ENCODE measurements at regions not wholly inside any gene's neighbourhood (a gene's known extent, or its start where the extent isn't known, plus 50 kb on each side); places are given as distances from the start of the nearest gene placed in this dataset.
"Not testable (repeated sequence)": the region's sequence is repeated elsewhere in the genome, so short reads cannot be mapped to it uniquely, and the experiment has no call there.

- DNase-seq, result not testable (repeated sequence)
Measured at GRCh38 chr6:126673749-126674148, 333.8 kb downstream of the CENPW start.

- no peak for DNase-seq
Measured at GRCh38 chr6:126682440-126682839, 342.5 kb downstream of the CENPW start.

GRCh38 chr6:126685182-126685581 is 345.3 kb downstream of the CENPW start:
- DNase-seq, result no peak

- DNase-seq, result peak; percentile 46
Measured at GRCh38 chr6:126696921-126697693, 357.2 kb downstream of the CENPW start.

GRCh38 chr6:126698732-126699240 is 358.9 kb downstream of the CENPW start:
- no peak for DNase-seq

GRCh38 chr6:126701676-126702560 is 362.0 kb downstream of the CENPW start:
- no peak for DNase-seq

GRCh38 chr6:126716032-126716431 is 376.1 kb downstream of the CENPW start:
- no peak for DNase-seq

GRCh38 chr6:126716826-126717509 is 377.1 kb downstream of the CENPW start:
- no peak for DNase-seq

GRCh38 chr6:126718600-126719327 is 378.8 kb downstream of the CENPW start:
- DNase-seq, result no peak

- no peak for DNase-seq
Measured at GRCh38 chr6:126720304-126720703, 380.4 kb downstream of the CENPW start.

- no peak for DNase-seq
Measured at GRCh38 chr6:126721581-126722160, 381.8 kb downstream of the CENPW start.

- DNase-seq, result no peak
Measured at GRCh38 chr6:126722411-126722810, 382.5 kb downstream of the CENPW start.

- no peak for DNase-seq
Measured at GRCh38 chr6:126723541-126724170, 383.7 kb downstream of the CENPW start.

GRCh38 chr6:126724821-126725220 is 384.9 kb downstream of the CENPW start:
- no peak for DNase-seq

- not testable (repeated sequence) for DNase-seq
Measured at GRCh38 chr6:126726454-126726853, 386.5 kb downstream of the CENPW start.

GRCh38 chr6:126738146-126738545 is 380.3 kb upstream of the RSPO3 start:
- no peak for DNase-seq

- DNase-seq, result no peak
Measured at GRCh38 chr6:126738641-126739040, 379.8 kb upstream of the RSPO3 start.

- no peak for DNase-seq
Measured at GRCh38 chr6:126743076-126743475, 375.4 kb upstream of the RSPO3 start.

GRCh38 chr6:126747728-126748540 is 370.5 kb upstream of the RSPO3 start:
- no peak for DNase-seq

GRCh38 chr6:126753606-126754005 is 364.9 kb upstream of the RSPO3 start:
- DNase-seq, result no peak

- no peak for DNase-seq
Measured at GRCh38 chr6:126761854-126762253, 356.6 kb upstream of the RSPO3 start.
